Neural progenitor cell (in vitro differentiated cells): ENCODE measurements at regions not wholly inside any gene's neighbourhood (a gene's known extent, or its start where the extent isn't known, plus 50 kb on each side); places are given as distances from the start of the nearest gene placed in this dataset.

ENCODE experiments used
- CTCF ChIP-seq: fragments of 200-600 bp; sonication (generic); IDR thresholded peaks from 2 replicates; pipeline ENCODE4 v1.5.1; 2017; ENCODE audit warnings: antibody characterized with exemption, mild to moderate bottlenecking
- EZH2 ChIP-seq: fragments of 200-600 bp; sonication (generic); IDR thresholded peaks from 2 replicates; pipeline ENCODE4 v1.6.1; 2017; ENCODE audit warnings: antibody characterized with exemption, mild to moderate bottlenecking, moderate library complexity

GRCh38 chr5:175034924-175035323, 310.5 kb downstream of the MSX2 start:
- TF ChIP-seq CTCF: no peak
- TF ChIP-seq EZH2: no peak
